ENCODE measurements at regions not wholly inside any gene's neighbourhood (a gene's known extent, or its start where the extent isn't known, plus 50 kb on each side); places are given as distances from the start of the nearest gene placed in this dataset.

- Histone ChIP-seq H3K4me1 (ENCODE audit: insufficient read depth, low read length) (no peaks in the 10 kb centered on the region), H2AFZ (ENCODE audit: low read length) (no peak overlapping the region), H3K27ac (ENCODE audit: extremely low read length, insufficient read depth, low read length) (no peak overlapping the region), H3K4me3 (replicated peaks in 1 of 3; ENCODE audit: insufficient read depth in 1 of 3, low read depth in 2 of 3, low read length in 3 of 3) (no peak overlapping the region), H3K27me3 (ENCODE audit: control insufficient read depth in 1 of 2, insufficient read depth in 2 of 2, low read length in 2 of 2) (no peaks in the 10 kb centered on the region), H3K79me2 (ENCODE audit: insufficient read depth, low read length) (no peaks in the 10 kb centered on the region), H3K36me3 (replicated peaks in 1 of 2; ENCODE audit: control insufficient read depth in 1 of 2, insufficient read depth in 2 of 2, low read length in 2 of 2) (no peaks in the 10 kb centered on the region), H3K9me3 (ENCODE audit: low read length) (no peaks in the 10 kb centered on the region), H3K9ac (ENCODE audit: insufficient read depth, low read depth, low read length) (no peak overlapping the region), H3K4me2 (ENCODE audit: low read depth, low read length) (no peak overlapping the region), H4K20me1 (ENCODE audit: insufficient read depth, low read length) (no peaks in the 10 kb centered on the region)
- ATAC-seq (no peak), DNase-seq (ENCODE audit: low spot score) (no peak), FAIRE-seq (no peak)
- POLR2A ChIA-PET, result no interaction called here
- in situ Hi-C loops (cut with HindIII; ENCODE audit: extremely low pct_ligation_motif_present, low pct_unique_long_range_greater_than_20kb) (no loop called here), intact Hi-C loops (cut with micrococcal nuclease; ENCODE audit: unreplicated experiment) (no loop called here)
- CTCF ChIA-PET (ENCODE audit: low intra/inter-chr PET ratio, low total read pairs), result no interaction called here
- 0% methylated on average over 4 of the region's 4 CpGs for WGBS (ENCODE audit: low lambda C conversion rate)
- TF ChIP-seq SOX5 (CRISPR knock-in tag; IDR thresholded peaks at IDR 0.05; ENCODE audit: borderline replicate concordance), result no peak
- TF ChIP-seq SMAD9 (CRISPR knock-in tag; IDR thresholded peaks at IDR 0.05), result no peak
- no peak for TF ChIP-seq PCBP1 (IDR thresholded peaks at IDR 0.05; ENCODE audit: borderline replicate concordance, low read depth, low read length)
- TF ChIP-seq CERS6 (CRISPR knock-in tag; IDR thresholded peaks at IDR 0.05), result no peak
- no peak for TF ChIP-seq ZSCAN12 (CRISPR knock-in tag; IDR thresholded peaks at IDR 0.05)
- TF ChIP-seq LCORL (IDR thresholded peaks at IDR 0.05), result no peak
- TF ChIP-seq LCORL (CRISPR knock-in tag; IDR thresholded peaks at IDR 0.05), result no peak
- no peak for TF ChIP-seq ZC3H13 (CRISPR knock-in tag; IDR thresholded peaks at IDR 0.05)
- BruUV-seq (replicated peaks), result no TSS peak
These were observed 84.6 kb upstream of the GRIP1 start for GRCh38 chr12:66763467-66763866.

- no peak for TF ChIP-seq ZNF574 (CRISPR knock-in tag; IDR thresholded peaks at IDR 0.05)
- no peak for TF ChIP-seq BCL3 (CRISPR knock-in tag; IDR thresholded peaks at IDR 0.05)
- no peak for TF ChIP-seq CBX2 (IDR thresholded peaks at IDR 0.05; ENCODE audit: low read depth, low read length)
- no peak for TF ChIP-seq CBX2 (CRISPR knock-in tag; IDR thresholded peaks at IDR 0.05; ENCODE audit: low read depth)
- TF ChIP-seq TERF1 (CRISPR knock-in tag; IDR thresholded peaks at IDR 0.05), result no peak
- no peak for TF ChIP-seq HCFC1 (IDR thresholded peaks at IDR 0.05; ENCODE audit: low read depth, low read length)
- no peak for TF ChIP-seq POLR2A (IDR thresholded peaks at IDR 0.05; ENCODE audit: insufficient read depth in 1 of 2, low read depth in 2 of 2, low read length in 2 of 2)
- no peak for TF ChIP-seq ZNF547 (CRISPR knock-in tag; IDR thresholded peaks at IDR 0.05)
- Histone ChIP-seq H3K4me3 (replicated peaks in 1 of 3; ENCODE audit: insufficient read depth in 1 of 3, low read depth in 2 of 3, low read length in 3 of 3) (no peak overlapping the region), H3K27me3 (ENCODE audit: control insufficient read depth in 1 of 2, insufficient read depth in 2 of 2, low read length in 2 of 2) (no peaks in the 10 kb centered on the region), H2AFZ (ENCODE audit: low read length) (no peak overlapping the region), H3K4me1 (ENCODE audit: insufficient read depth, low read length) (no peaks in the 10 kb centered on the region), H4K20me1 (ENCODE audit: insufficient read depth, low read length) (no peaks in the 10 kb centered on the region), H3K4me2 (ENCODE audit: low read depth, low read length) (no peak overlapping the region), H3K79me2 (ENCODE audit: insufficient read depth, low read length) (no peaks in the 10 kb centered on the region), H3K9ac (ENCODE audit: insufficient read depth, low read depth, low read length) (no peak overlapping the region), H3K36me3 (replicated peaks in 1 of 2; ENCODE audit: control insufficient read depth in 1 of 2, insufficient read depth in 2 of 2, low read length in 2 of 2) (no peaks in the 10 kb centered on the region), H3K9me3 (ENCODE audit: low read length) (no peaks in the 10 kb centered on the region), H3K27ac (ENCODE audit: extremely low read length, insufficient read depth, low read length) (no peak overlapping the region)
- CTCF ChIA-PET (ENCODE audit: low intra/inter-chr PET ratio, low total read pairs), result no interaction called here
- no peak for ATAC-seq
- no peak for FAIRE-seq
- intact Hi-C loops (cut with micrococcal nuclease; ENCODE audit: unreplicated experiment), result no loop called here
- BruUV-seq (replicated peaks), result no TSS peak
- POLR2A ChIA-PET, result no interaction called here
- in situ Hi-C loops (cut with HindIII; ENCODE audit: extremely low pct_ligation_motif_present, low pct_unique_long_range_greater_than_20kb), result no loop called here
- no peak for DNase-seq (ENCODE audit: low spot score)
- 0% methylated on average over 1 of the region's 1 CpG for WGBS (ENCODE audit: low lambda C conversion rate)
These were observed 86.3 kb upstream of the GRIP1 start for GRCh38 chr12:66765204-66765603.

All from HepG2 (cell line).